H9 (cell line): ENCODE measurements at regions not wholly inside any gene's neighbourhood (a gene's known extent, or its start where the extent isn't known, plus 50 kb on each side); places are given as distances from the start of the nearest gene placed in this dataset.

ENCODE experiments used
- DNase-seq: peaks from one replicate; pipeline ENCODE4 v3.0.0-alpha.2; 2017
- H2AFZ ChIP-seq: one replicate; pipeline ENCODE4 v1.6.1; 2013; ENCODE audit warnings: mild to moderate bottlenecking, low read length, control low read depth, moderate library complexity
- H2AK5ac ChIP-seq: 2 replicates; pipeline ENCODE4 v1.6.1; 2013; ENCODE audit warnings: low read length, control low read depth, mixed read lengths; ENCODE audit not compliant: insufficient read length
- H2BK120ac ChIP-seq: one replicate; pipeline ENCODE4 v1.6.1; 2013; ENCODE audit warnings: low read depth, mild to moderate bottlenecking, low read length, control low read depth, inconsistent platforms; ENCODE audit not compliant: poor library complexity, severe bottlenecking
- H2BK12ac ChIP-seq: 2 replicates; pipeline ENCODE4 v1.6.1; 2013; ENCODE audit warnings: low read length, control low read depth, mixed read lengths, low read depth; ENCODE audit not compliant: insufficient read length
- H2BK15ac ChIP-seq: 2 replicates; pipeline ENCODE4 v1.6.1; 2013; ENCODE audit warnings: low read depth, low read length, control low read depth
- H2BK20ac ChIP-seq: one replicate; pipeline ENCODE4 v1.6.1; 2013; ENCODE audit warnings: low read depth, mild to moderate bottlenecking, low read length, control low read depth, inconsistent platforms; ENCODE audit not compliant: poor library complexity, severe bottlenecking
- H2BK5ac ChIP-seq: 2 replicates; pipeline ENCODE4 v1.6.1; 2013; ENCODE audit warnings: low read length, control low read depth, mixed read lengths; ENCODE audit not compliant: insufficient read length
- H3K14ac ChIP-seq: 2 replicates; pipeline ENCODE4 v1.6.1; 2013; ENCODE audit warnings: low read length, control low read depth; ENCODE audit not compliant: insufficient read depth
- H3K18ac ChIP-seq: 2 replicates; pipeline ENCODE4 v1.6.1; 2013; ENCODE audit warnings: low read depth, mild to moderate bottlenecking, mixed read lengths, low read length, control low read depth; ENCODE audit not compliant: insufficient read length
- H3K23ac ChIP-seq: 2 replicates; pipeline ENCODE4 v1.6.1; 2013; ENCODE audit warnings: low read length, control low read depth, mixed read lengths, low read depth; ENCODE audit not compliant: insufficient read length
- H3K23me2 ChIP-seq: 2 replicates; pipeline ENCODE4 v1.6.1; 2013; ENCODE audit warnings: low read depth, mild to moderate bottlenecking, mixed read lengths, low read length, control low read depth; ENCODE audit not compliant: insufficient read length, poor library complexity, severe bottlenecking
- H3K27ac ChIP-seq: 2 replicates; pipeline ENCODE4 v1.5.1; 2013; ENCODE audit warnings: low read length, control low read depth, mixed read lengths, low read depth; ENCODE audit not compliant: insufficient read length
- H3K27me3 ChIP-seq: 2 replicates; pipeline ENCODE4 v1.6.1; 2013; ENCODE audit warnings: low read length, control low read depth, inconsistent platforms; ENCODE audit not compliant: insufficient read depth
- H3K4ac ChIP-seq: 2 replicates; pipeline ENCODE4 v1.6.1; 2013; ENCODE audit warnings: low read depth, mild to moderate bottlenecking, control low read depth, inconsistent platforms, low read length, moderate library complexity
- H3K4me1 ChIP-seq: 2 replicates; pipeline ENCODE4 v1.6.1; 2013; ENCODE audit warnings: low read length, control low read depth, inconsistent platforms; ENCODE audit not compliant: insufficient read depth
- H3K4me2 ChIP-seq: 2 replicates; pipeline ENCODE4 v1.6.1; 2013; ENCODE audit warnings: low read length, control low read depth, mixed read lengths; ENCODE audit not compliant: insufficient read length, insufficient read depth
- H3K56ac ChIP-seq: 2 replicates; pipeline ENCODE4 v1.6.1; 2013; ENCODE audit warnings: low read depth, mild to moderate bottlenecking, mixed read lengths, low read length, control low read depth; ENCODE audit not compliant: insufficient read length
- H3K79me1 ChIP-seq: 2 replicates; pipeline ENCODE4 v1.6.1; 2013; ENCODE audit warnings: low read depth, mild to moderate bottlenecking, moderate library complexity, low read length, control low read depth, inconsistent platforms; ENCODE audit not compliant: insufficient read depth, poor library complexity, severe bottlenecking
- H3K79me2 ChIP-seq: 2 replicates; pipeline ENCODE4 v1.6.1; 2013; ENCODE audit warnings: low read length, control low read depth, inconsistent platforms; ENCODE audit not compliant: insufficient read depth
- H3K9ac ChIP-seq: 2 replicates; pipeline ENCODE4 v1.6.1; 2013; ENCODE audit warnings: low read length, control low read depth, mixed read lengths; ENCODE audit not compliant: insufficient read length; ENCODE audit errors: extremely low read depth
- H3K9me3 ChIP-seq: one replicate; pipeline ENCODE4 v1.6.1; 2013; ENCODE audit warnings: low read depth, low read length, inconsistent platforms; ENCODE audit not compliant: control insufficient read depth
- H3T11ph ChIP-seq: one replicate; pipeline ENCODE4 v1.6.1; 2013; ENCODE audit warnings: mild to moderate bottlenecking, low read length, control low read depth, inconsistent platforms
- H4K20me1 ChIP-seq: one replicate; pipeline ENCODE4 v1.6.1; 2013; ENCODE audit not compliant: control insufficient read depth, insufficient read length, insufficient read depth
- H4K5ac ChIP-seq: 2 replicates; pipeline ENCODE4 v1.6.1; 2013; ENCODE audit warnings: low read depth, mild to moderate bottlenecking, mixed read lengths, low read length, control low read depth; ENCODE audit not compliant: insufficient read length
- H4K8ac ChIP-seq: replicated peaks from 2 replicates; pipeline ENCODE4 v1.6.1; 2013; ENCODE audit warnings: low read length, control low read depth, mixed read lengths, low read depth; ENCODE audit not compliant: insufficient read length
- H4K91ac ChIP-seq: 2 replicates; pipeline ENCODE4 v1.6.1; 2013; ENCODE audit warnings: low read depth, mild to moderate bottlenecking, moderate library complexity, mixed read lengths, low read length, control low read depth; ENCODE audit not compliant: insufficient read length
- H3K27ac Mint-ChIP-seq, 3 experiments: 2 replicates in 2 of 3; 3 replicates in 1 of 3; pipeline ENCODE4 v1.8.0; 2020 to 2021; ENCODE audit warnings: mixed read lengths in 3 of 3, mild to moderate bottlenecking in 1 of 3, moderate library complexity in 1 of 3
- H3K27me3 Mint-ChIP-seq: 2 replicates; pipeline ENCODE4 v1.8.0; 2021; ENCODE audit warnings: low read depth, mild to moderate bottlenecking, moderate library complexity, mixed read lengths
- H3K36me3 Mint-ChIP-seq, 3 experiments: 2 replicates in 2 of 3; 3 replicates in 1 of 3; pipeline ENCODE4 v1.8.0; 2020 to 2021; ENCODE audit warnings: low read depth in 3 of 3, mixed read lengths in 3 of 3; ENCODE audit not compliant: insufficient read depth in 1 of 3
- H3K4me1 Mint-ChIP-seq, 2 experiments: 2 replicates each; pipeline ENCODE4 v1.8.0; 2020; ENCODE audit warnings: mixed read lengths in 2 of 2
- H3K4me3 Mint-ChIP-seq, 2 experiments: 2 replicates in 1 of 2; 3 replicates in 1 of 2; pipeline ENCODE4 v1.8.0; 2020 to 2021; ENCODE audit warnings: mild to moderate bottlenecking in 2 of 2, mixed read lengths in 2 of 2, moderate library complexity in 1 of 2
- H3K9me3 Mint-ChIP-seq, 2 experiments: 2 replicates in 1 of 2; 3 replicates in 1 of 2; pipeline ENCODE4 v1.8.0; 2020; ENCODE audit warnings: mild to moderate bottlenecking in 2 of 2, mixed read lengths in 2 of 2, moderate library complexity in 1 of 2
- CTCF ChIP-seq: fragments of 200-600 bp; sonication (generic); conservative IDR thresholded peaks from 3 replicates; pipeline ENCODE4 v1.8.0; 2021; ENCODE audit warnings: antibody characterized with exemption, mild to moderate bottlenecking

DNA sequence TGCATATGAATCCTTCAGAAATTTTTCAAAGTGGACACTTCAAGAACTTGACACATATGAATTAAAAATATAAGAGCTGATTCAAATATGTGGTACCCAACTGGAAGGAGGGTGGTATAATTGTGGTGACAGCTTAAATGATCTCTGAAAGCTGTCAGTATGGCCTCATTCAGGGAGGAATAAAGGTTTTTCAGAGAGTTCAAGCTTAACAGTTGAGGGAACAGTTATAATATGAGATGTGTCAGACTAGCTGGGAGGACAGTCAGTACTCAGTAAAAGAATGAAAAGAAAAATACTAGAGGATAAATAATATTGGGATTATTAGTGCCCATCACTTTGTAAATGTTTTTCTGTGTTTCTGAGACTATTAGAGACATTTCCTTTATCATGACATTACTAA, 277.5 kb downstream of the RASSF9 start:
- no peak overlapping the region for H3T11ph ChIP-seq
- no peak overlapping the region for H3K4me3 Mint-ChIP-seq
- no peak overlapping the region for H3K4ac ChIP-seq
- H3K4me1 Mint-ChIP-seq = no peaks in the 10 kb centered on the region
- H2BK120ac ChIP-seq = no peak overlapping the region
- no peaks in the 10 kb centered on the region for H3K23me2 ChIP-seq
- H2AFZ ChIP-seq = no peak overlapping the region
- no peak for TF ChIP-seq CTCF
- H2BK20ac ChIP-seq = no peak overlapping the region
- H3K27me3 ChIP-seq = no peaks in the 10 kb centered on the region
- H3K4me2 ChIP-seq = no peak overlapping the region
- H3K23ac ChIP-seq = no peak overlapping the region
- H3K36me3 Mint-ChIP-seq = no peaks in the 10 kb centered on the region
- DNase-seq = no peak
- H3K27ac Mint-ChIP-seq = no peak overlapping the region
- H4K91ac ChIP-seq = no peak overlapping the region
- no peak overlapping the region for H3K14ac ChIP-seq
- H3K4me1 ChIP-seq = no peaks in the 10 kb centered on the region
- H3K79me2 ChIP-seq = no peaks in the 10 kb centered on the region
- H2BK12ac ChIP-seq = no peak overlapping the region
- no peak overlapping the region for H2AK5ac ChIP-seq
- H3K18ac ChIP-seq = no peak overlapping the region
- no peak overlapping the region for H4K5ac ChIP-seq
- H3K9me3 ChIP-seq = no peaks in the 10 kb centered on the region
- no peak overlapping the region for H3K9ac ChIP-seq
- H4K20me1 ChIP-seq = no peaks in the 10 kb centered on the region
- H3K56ac ChIP-seq = no peak overlapping the region
- H3K79me1 ChIP-seq = no peaks in the 10 kb centered on the region
- H2BK5ac ChIP-seq = no peak overlapping the region
- H3K9me3 Mint-ChIP-seq = no peaks in the 10 kb centered on the region
- H3K27me3 Mint-ChIP-seq = no peaks in the 10 kb centered on the region
- no peak overlapping the region for H2BK15ac ChIP-seq
- no peak overlapping the region for H4K8ac ChIP-seq
- no peak overlapping the region for H3K27ac ChIP-seq
